ENCODE measurements at regions not wholly inside any gene's neighbourhood (a gene's known extent, or its start where the extent isn't known, plus 50 kb on each side); places are given as distances from the start of the nearest gene placed in this dataset.
"Not testable (repeated sequence)": the region's sequence is repeated elsewhere in the genome, so short reads cannot be mapped to it uniquely, and the experiment has no call there.

GRCh38 chr1:190698488-190698887 is 220.8 kb upstream of the BRINP3 start:
- not testable (repeated sequence) for TF ChIP-seq CTCF, EZH2phosphoT487, EZH2 (IDR thresholded peaks at IDR 0.05)
